ENCODE measurements at regions not wholly inside any gene's neighbourhood (a gene's known extent, or its start where the extent isn't known, plus 50 kb on each side); places are given as distances from the start of the nearest gene placed in this dataset.

DNA sequence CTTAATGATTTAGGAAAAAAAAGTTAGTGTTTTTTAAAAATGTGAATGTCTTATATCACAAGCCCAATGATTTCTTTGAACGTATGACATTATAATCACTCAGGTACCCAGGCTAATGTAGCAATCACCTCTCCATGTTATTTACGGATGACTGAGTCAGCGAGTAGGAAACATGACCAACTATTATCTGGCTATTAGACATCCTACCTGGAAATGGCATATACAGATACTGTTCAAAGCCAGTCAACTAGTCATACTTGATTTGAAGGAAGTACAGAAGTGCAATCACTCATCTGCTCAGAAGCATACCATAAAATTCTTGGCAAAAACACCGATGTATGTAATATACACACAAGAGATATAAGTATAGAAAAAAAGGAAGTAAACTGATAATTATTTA is 732.5 kb downstream of the ARAP2 start:
- no peaks in the 10 kb centered on the region for H3K27me3 ChIP-seq (replicated peaks; ENCODE audit: control insufficient read depth, insufficient read depth, low read length)

DNA sequence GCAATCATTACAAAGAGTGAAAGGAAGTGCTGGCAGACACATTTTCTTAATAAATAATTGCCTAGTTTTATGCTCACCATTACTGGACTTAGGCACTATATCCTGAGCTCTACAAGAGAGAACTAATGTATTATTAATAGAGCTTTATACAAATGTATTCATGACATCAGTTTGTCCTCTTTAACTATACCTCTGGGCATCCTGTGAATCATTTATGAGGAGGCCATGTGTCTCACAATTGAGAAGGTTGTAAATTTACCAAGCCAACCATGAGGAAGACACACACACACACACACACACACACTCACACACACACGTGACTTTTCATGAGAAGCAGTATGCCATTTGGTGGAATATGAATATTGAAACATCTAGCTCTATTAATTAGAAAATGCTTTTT is 728.2 kb downstream of the ARAP2 start:
- H3K36me3 ChIP-seq (ENCODE audit: control insufficient read depth, insufficient read depth, low read length) = no peaks in the 10 kb centered on the region
- no peaks in the 10 kb centered on the region for H3K27me3 ChIP-seq (replicated peaks; ENCODE audit: control insufficient read depth, insufficient read depth, low read length)
- TF ChIP-seq, protein P1, sequence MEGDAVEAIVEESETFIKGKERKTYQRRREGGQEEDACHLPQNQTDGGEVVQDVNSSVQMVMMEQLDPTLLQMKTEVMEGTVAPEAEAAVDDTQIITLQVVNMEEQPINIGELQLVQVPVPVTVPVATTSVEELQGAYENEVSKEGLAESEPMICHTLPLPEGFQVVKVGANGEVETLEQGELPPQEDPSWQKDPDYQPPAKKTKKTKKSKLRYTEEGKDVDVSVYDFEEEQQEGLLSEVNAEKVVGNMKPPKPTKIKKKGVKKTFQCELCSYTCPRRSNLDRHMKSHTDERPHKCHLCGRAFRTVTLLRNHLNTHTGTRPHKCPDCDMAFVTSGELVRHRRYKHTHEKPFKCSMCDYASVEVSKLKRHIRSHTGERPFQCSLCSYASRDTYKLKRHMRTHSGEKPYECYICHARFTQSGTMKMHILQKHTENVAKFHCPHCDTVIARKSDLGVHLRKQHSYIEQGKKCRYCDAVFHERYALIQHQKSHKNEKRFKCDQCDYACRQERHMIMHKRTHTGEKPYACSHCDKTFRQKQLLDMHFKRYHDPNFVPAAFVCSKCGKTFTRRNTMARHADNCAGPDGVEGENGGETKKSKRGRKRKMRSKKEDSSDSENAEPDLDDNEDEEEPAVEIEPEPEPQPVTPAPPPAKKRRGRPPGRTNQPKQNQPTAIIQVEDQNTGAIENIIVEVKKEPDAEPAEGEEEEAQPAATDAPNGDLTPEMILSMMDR (IDR thresholded peaks at IDR 0.05; ENCODE audit: insufficient read depth, low read length, poor library complexity, severe bottlenecking) = no peak
- H3K4me3 ChIP-seq (replicated peaks; ENCODE audit: low read depth, low read length) = no peak overlapping the region
- no peak for DNase-seq (ENCODE audit: extremely low read depth, insufficient read length)

More for the DNA sequence above, 732.5 kb downstream of the ARAP2 start:
- no peak overlapping the region for H3K4me3 ChIP-seq (replicated peaks; ENCODE audit: low read depth, low read length)
- TF ChIP-seq, protein P1 (IDR thresholded peaks at IDR 0.05; ENCODE audit: insufficient read depth, low read length, poor library complexity, severe bottlenecking) = no peak
- H3K36me3 ChIP-seq (ENCODE audit: control insufficient read depth, insufficient read depth, low read length) = no peaks in the 10 kb centered on the region
- DNase-seq (ENCODE audit: extremely low read depth, insufficient read length) = no peak

DNA sequence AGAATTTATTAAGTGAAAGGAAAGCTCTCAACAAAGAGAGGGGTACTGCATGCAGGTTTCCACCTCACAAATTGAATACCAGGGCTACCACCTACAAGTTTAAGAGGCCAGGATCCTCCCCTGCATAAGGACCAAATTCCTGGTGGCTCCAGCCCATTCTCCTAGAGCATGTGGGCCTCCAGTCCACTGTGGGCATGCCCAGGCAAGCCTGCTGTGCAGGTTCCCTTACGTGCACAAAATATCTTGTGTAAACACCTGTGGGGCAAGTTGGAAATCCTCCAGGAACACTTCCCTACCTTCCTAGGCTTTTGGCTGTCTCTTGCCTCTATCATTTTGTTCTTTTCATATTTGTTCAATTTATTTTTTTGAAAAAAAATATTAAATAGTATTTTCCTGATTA is 724.3 kb downstream of the ARAP2 start:
- H3K36me3 ChIP-seq (ENCODE audit: control insufficient read depth, insufficient read depth, low read length) = no peaks in the 10 kb centered on the region
- TF ChIP-seq, protein P1 (IDR thresholded peaks at IDR 0.05; ENCODE audit: insufficient read depth, low read length, poor library complexity, severe bottlenecking) = no peak
- H3K27me3 ChIP-seq (replicated peaks; ENCODE audit: control insufficient read depth, insufficient read depth, low read length) = no peaks in the 10 kb centered on the region
- no peak for DNase-seq (ENCODE audit: extremely low read depth, insufficient read length)
- no peak overlapping the region for H3K4me3 ChIP-seq (replicated peaks; ENCODE audit: low read depth, low read length)

DNA sequence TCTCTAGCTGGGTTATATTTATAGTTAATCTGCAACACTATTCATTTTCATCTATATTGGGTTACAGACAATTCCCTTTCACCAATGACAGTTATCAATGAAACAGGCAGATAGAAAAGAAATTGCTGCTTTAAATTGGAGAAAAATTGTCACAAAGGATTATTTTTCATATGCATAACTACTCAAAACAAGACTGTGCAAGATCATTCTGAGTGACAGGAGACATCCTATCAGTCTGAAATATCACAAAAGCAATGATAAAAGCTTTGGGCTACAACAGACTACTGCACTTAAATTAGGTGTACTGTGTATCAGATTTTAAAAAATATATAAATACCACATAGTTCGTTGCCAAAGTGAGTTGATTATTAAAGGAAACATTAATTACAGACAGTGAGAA is 722.6 kb downstream of the ARAP2 start:
- Histone ChIP-seq H3K36me3 (ENCODE audit: control insufficient read depth, insufficient read depth, low read length) (no peaks in the 10 kb centered on the region), H3K27me3 (replicated peaks; ENCODE audit: control insufficient read depth, insufficient read depth, low read length) (no peaks in the 10 kb centered on the region), H3K4me3 (replicated peaks; ENCODE audit: low read depth, low read length) (no peak overlapping the region)
- TF ChIP-seq, protein P1 (IDR thresholded peaks at IDR 0.05; ENCODE audit: insufficient read depth, low read length, poor library complexity, severe bottlenecking) = no peak
- DNase-seq (ENCODE audit: extremely low read depth, insufficient read length) = no peak

DNA sequence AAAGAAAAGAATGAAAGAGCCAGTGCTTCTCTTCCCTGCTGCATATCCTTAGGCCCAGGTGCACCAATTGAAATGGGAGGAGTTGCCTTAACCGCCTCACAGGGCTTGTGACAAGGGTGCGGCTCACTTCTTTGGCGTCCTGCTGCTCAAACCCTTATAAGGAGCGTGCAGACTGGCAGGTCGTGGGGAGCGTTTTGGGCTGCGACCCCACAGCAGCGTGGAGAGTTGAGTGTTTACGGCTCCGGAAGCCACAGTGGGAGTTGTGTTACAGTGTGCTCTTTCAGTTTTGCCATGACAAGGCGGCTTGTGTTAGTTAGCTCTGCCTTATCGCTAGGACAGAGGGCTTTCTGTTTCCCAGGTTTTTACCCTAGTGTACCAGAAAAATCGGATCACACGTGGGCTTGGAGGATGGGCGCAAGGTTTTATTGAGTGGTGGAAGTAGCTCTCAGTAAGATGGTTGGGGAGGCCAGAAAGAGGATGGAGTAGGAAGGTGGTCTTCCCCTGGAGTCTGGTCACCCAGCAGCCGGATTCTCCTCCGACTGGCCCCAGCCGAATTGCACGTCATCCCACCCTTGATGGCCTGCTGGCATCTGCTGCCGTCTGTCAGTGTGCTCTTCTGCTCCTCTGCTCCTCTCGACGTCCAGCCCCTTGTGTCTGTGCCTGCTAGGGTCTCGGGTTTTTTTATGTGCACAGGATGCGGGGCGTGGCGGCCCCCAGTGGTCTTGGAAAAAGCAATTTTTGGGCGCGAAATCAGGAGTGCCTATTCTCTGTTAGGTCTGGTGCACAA is 718.9 kb downstream of the ARAP2 start:
- no peak overlapping the region for H3K4me3 ChIP-seq (replicated peaks; ENCODE audit: low read depth, low read length)
- no peak for DNase-seq (ENCODE audit: extremely low read depth, insufficient read length)

More for the DNA sequence above, 718.9 kb downstream of the ARAP2 start:
- TF ChIP-seq, protein P1 (IDR thresholded peaks at IDR 0.05; ENCODE audit: insufficient read depth, low read length, poor library complexity, severe bottlenecking) = no peak
- Histone ChIP-seq H3K36me3 (ENCODE audit: control insufficient read depth, insufficient read depth, low read length) (no peaks in the 10 kb centered on the region), H3K27me3 (replicated peaks; ENCODE audit: control insufficient read depth, insufficient read depth, low read length) (no peaks in the 10 kb centered on the region)
